GM19025 (cell line): ENCODE measurements at regions not wholly inside any gene's neighbourhood (a gene's known extent, or its start where the extent isn't known, plus 50 kb on each side); places are given as distances from the start of the nearest gene placed in this dataset.

ENCODE experiments used
- ATAC-seq: cut with Tn5 transposase; IDR thresholded peaks from one replicate; pipeline ENCODE4 v1.9.1; 2021; ENCODE audit warnings: mild to moderate bottlenecking, low read depth, moderate library complexity; ENCODE audit not compliant: unreplicated experiment

- ATAC-seq: no peak
Observed at GRCh38 chr7:16323313-16323712, 98.0 kb downstream of the CRPPA start.

DNA sequence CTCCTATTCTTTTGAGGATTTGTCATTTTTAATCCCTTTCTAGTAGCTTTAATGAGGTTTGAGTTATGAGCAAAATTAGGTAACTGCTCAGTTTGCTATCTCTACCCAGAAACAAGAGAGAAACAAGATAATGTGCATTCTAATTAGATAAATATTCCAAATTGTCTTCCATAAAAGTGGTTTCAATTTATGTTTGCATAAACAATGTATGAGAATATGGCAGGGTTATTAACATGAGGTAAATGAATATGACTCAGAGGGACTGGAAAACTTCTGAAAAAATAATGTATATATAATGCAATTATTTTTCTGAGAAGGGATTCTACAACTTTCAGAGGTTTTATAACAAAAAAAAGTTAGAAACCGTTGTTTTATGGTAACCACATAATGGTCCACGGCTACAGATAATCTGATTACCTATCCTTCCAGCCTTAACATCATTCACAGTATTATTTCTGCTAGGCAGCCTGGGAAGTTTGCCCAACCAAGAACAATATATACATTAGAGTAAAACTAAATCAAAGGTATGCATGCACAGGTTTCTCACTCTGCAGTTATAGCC is 101.2 kb downstream of the CRPPA start:
- no peak for ATAC-seq

DNA sequence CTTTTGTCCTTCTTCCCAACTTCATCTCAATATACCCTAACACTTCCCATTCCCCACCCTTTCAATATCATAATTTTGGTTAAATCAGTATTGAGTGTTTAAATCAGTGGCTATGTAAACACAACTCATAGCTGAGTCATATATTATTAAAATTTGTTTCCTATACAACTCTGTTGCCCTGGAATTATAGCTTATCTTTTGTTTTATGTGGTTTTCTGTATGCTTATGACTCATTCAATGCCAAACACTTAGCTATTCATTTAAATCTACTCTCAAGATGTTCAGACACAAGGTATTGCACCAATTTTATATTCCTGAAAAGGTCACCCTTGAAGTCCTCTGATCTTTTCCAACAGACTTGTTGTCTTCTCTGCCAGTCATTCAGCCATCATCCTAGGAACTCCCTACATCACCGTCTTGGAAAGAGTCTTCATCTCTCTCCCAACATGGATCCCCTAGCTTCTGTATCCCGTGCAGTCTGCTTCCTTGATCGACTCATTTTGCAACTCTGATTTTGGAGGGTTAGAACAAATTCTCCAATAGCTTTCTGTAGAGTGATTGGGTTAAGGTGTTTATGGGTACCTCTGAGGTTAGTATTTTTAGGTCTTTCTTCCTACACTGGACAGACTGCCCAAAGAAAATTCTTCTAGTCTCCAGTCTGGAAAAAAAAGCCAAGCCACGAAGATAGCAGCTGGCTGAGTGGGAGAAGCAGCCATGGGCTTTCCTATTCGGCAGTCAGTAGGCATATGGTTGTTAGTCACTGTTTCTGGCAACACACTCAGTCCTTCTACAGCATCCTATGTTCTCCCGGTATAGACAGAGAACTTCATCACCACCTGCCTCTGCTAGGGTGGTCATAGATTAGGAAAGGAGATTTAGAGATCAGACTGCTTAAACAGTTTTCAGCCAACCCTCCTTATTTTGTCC is 102.1 kb downstream of the CRPPA start:
- ATAC-seq: no peak

GRCh38 chr7:16318463-16318862 is 102.9 kb downstream of the CRPPA start:
- no peak for ATAC-seq

- ATAC-seq: no peak
Observed at GRCh38 chr7:16317406-16317805, 103.9 kb downstream of the CRPPA start.

DNA sequence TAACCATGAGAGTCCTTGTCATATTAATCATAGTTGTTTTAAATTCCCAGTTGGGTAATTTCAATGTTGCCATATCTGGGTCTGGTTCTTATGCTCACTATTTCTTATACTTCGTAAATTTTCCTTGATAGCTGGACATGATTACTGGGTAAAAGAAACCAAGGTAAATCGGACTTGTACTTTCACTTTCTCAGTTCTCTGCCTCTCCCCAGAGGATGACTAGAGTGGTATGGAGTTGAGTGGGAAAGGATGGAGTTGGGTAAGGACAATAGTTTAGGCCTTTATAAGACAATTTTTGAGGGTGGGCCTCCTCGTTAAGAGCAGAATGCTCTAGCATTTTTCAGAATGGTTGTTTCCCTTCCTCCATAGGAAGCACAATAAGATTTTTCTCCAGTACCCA is 106.1 kb downstream of the CRPPA start:
- no peak for ATAC-seq

DNA sequence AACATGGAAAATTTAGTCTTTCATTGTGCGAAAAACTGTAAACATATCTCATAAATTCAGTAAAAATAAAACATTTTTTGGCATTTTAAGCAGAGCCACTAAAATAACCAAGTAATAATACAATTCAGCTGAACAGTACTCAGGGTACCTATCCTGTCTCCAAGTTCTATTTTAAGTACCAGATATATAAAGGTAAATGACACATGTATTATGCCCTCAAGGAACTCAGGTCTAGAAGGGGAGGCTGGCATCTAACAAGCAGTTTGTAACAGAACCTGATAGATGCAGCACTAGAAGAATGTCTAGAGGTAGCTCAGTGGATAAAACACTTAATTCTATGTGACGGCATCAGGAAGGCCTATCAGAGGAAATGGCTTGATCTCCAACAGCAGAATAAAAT is 112.2 kb downstream of the CRPPA start:
- ATAC-seq: no peak

- ATAC-seq: no peak
Observed at GRCh38 chr7:16301291-16301690, 120.0 kb downstream of the CRPPA start.

DNA sequence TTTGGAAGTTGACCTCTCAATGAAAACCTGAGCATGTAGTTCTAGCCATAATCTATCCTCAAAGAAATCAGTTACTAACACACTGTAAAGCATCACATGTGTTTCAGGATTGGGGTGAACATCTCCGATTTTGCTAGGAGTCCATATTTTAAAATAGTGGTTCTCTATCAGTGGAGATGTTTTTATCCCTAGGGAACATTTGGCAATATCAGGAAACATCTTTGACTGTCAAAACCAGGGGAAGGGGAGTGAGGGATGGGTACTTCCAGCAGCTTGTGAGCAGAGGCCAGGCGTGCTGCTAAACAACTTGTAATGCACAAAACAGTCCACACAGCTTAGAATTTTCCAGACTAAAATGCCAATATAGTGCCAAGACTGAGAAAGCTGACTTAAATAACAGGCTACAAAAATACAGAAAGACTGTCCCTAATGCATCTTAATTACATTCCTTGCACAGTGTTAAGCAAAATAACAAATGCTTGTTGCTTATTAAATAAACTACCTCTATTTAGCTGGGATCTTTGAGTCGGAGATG is 120.9 kb downstream of the CRPPA start:
- no peak for ATAC-seq

DNA sequence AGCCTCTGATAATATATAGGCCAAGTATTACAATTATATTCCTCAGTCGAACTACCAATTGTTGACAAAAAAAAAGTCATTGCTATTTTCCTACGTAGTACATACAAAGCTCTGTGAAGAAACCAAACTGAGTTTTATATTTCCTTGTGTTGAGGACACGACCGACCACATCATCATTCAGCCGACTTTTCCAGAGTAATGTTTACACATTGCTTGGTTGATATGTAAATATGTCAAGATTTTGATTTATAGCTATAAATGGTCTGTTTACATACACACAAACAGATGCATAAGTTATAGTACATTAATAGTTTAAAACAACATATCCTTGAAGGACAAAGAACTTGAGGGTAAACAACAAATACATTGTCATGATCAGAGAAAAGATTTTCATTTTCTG is 121.5 kb downstream of the CRPPA start:
- no peak for ATAC-seq

DNA sequence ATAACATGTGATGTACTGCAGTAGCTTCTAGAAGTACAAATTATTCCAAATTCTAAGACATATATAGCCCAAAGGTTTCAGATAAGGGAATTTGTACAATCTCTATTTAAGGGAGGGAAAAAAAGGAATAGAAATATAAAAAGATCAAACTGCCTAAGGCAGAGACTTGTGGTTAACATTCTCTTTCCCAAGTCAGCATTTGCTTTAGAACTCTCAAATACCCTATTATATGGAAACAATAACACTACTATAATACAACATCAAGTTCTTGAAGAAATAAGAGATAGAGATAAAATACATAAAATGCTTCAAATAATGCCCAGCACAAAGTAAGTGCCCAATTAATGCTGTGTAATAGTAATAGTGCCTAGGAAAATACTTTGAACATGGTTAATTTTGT is 123.1 kb downstream of the CRPPA start:
- no peak for ATAC-seq

DNA sequence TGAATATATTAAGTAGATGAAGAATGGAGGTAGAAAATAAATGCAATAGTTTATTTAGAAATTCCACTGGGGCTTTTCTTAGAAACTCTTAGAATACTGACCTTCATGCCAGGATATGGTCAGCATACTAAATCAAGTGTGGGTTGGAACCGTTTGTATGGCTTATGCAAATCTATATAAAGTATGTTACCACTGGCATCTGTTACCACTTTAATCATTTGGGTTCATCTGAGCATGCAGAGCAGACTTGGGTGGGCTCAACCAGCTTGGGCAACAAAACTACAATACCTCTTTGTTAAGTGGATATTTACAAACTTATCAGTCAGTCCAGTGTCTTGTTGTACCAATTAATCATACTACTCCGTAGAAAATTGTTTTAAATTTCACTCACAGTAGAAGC is 125.8 kb downstream of the CRPPA start:
- no peak for ATAC-seq

DNA sequence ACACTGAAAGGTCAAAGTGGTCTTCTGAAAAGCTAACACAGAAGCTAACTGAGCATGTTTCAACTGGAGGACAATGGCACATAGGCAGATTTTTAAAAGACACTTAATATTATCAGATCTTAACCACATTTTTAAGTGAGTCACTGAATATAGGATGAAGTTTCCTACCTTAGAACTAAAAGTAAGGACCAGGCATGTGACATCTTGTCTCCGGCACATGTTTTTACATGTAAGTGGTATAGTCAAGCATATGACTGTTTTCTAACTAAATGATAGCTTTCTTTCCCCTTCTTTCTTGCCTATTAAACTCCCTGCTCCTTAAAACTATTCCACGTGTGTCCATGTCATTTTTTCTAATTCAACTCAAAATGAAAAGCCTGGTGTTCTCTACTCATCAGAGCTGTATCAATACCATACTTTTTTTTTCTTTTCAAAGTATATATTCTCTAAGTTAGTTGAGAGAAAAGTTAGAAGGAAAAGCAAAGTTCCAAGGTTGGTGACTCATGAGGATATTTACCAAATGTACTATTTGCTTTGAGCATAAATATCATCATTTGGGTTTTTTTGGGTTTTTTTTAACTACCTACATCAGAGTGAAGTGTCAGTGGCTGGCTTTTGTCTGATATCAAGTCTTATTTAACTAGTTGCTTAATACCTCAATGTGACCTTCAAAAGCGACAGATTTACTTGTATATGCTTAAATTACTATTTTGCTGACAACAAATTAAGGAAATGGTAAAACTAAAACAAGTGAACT is 127.5 kb downstream of the CRPPA start:
- no peak for ATAC-seq

GRCh38 chr7:16284581-16284980 is 136.8 kb downstream of the CRPPA start:
- no peak for ATAC-seq

- ATAC-seq: no peak
Observed at GRCh38 chr7:16278167-16278787, 143.1 kb downstream of the CRPPA start.

DNA sequence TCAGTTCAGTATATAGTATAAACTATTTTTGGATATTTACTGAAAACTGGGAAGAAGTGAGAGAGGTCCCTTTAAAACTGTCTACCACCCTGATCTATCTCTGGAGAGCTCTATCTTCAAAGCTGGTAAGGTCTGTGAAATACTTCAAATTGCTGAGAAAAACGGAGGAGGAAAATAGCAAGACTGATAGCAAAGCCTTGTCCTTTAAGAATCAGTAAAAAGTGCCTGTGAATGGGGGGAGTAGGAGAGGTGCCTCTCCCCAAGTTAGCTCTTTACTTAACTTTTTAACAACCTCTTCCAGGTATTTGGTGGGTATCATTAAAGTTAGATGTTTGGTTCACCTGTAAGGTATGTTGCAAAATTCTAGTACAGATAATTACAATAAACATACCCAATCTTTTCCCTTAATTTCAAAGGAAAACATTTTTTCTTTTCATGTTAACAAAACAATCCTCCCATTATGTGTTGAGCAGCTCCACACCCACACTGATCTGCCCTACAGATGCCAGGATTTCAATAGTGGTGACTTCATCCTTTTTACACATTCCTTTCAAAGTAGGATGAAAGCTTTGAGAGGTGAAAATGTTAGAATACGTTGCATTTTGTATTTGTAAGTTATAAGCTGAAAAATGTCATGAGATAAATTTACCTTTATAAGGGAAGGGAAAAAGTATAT is 149.2 kb downstream of the CRPPA start:
- ATAC-seq: no peak

GRCh38 chr7:16271355-16271915 is 149.9 kb downstream of the CRPPA start:
- ATAC-seq: no peak

- ATAC-seq: no peak
Observed at GRCh38 chr7:16270844-16271243, 150.5 kb downstream of the CRPPA start.

- no peak for ATAC-seq
Observed at GRCh38 chr7:16268821-16269768, 152.2 kb downstream of the CRPPA start.
